WERI-Rb-1 (cell line): ENCODE measurements at regions not wholly inside any gene's neighbourhood (a gene's known extent, or its start where the extent isn't known, plus 50 kb on each side); places are given as distances from the start of the nearest gene placed in this dataset.

Experiments
- DNase-seq: peaks from one replicate; pipeline ENCODE4 v3.0.0-alpha.2; 2020
- H3K27ac ChIP-seq: fragments of 250-450 bp; sonication (Bioruptor Pico); 2 replicates; pipeline ENCODE4 v1.5.1; 2020; ENCODE audit warnings: mild to moderate bottlenecking, moderate library complexity
- H3K27me3 ChIP-seq: fragments of 250-450 bp; sonication (Bioruptor Pico); 2 replicates; pipeline ENCODE4 v1.5.1; 2021; ENCODE audit warnings: mild to moderate bottlenecking, low read depth, moderate library complexity; ENCODE audit not compliant: insufficient read depth, severe bottlenecking
- H3K36me3 ChIP-seq: fragments of 250-450 bp; sonication (Bioruptor Pico); 2 replicates; pipeline ENCODE4 v1.5.1; 2020; ENCODE audit warnings: mild to moderate bottlenecking, moderate library complexity
- H3K4me3 ChIP-seq: 2 replicates; pipeline ENCODE4 v1.5.1; 2011; ENCODE audit warnings: low read depth, mild to moderate bottlenecking, control low read depth, low read length
- H3K9me3 ChIP-seq: fragments of 250-450 bp; sonication (Bioruptor Pico); 2 replicates; pipeline ENCODE4 v1.5.1; 2021; ENCODE audit warnings: mild to moderate bottlenecking, moderate library complexity; ENCODE audit not compliant: severe bottlenecking
- CTCF ChIP-seq: IDR thresholded peaks from 2 replicates; pipeline ENCODE4 v1.5.1; 2011; ENCODE audit warnings: low read depth, mild to moderate bottlenecking, control low read depth, inconsistent platforms, low read length

GRCh38 chr7:153457746-153458145 is 594.5 kb upstream of the DPP6 start:
- Histone ChIP-seq H3K27ac (no peak overlapping the region), H3K36me3 (no peaks in the 10 kb centered on the region), H3K27me3 (peaks cover 66% of the 10 kb centered on the region), H3K4me3 (no peak overlapping the region), H3K9me3 (peaks cover 6% of the 10 kb centered on the region)
- DNase-seq = no peak
- TF ChIP-seq CTCF = no peak

GRCh38 chr7:153470004-153470671 is 582.1 kb upstream of the DPP6 start:
- DNase-seq = no peak
- no peaks in the 10 kb centered on the region for H3K9me3 ChIP-seq
- TF ChIP-seq CTCF = no peak
- no peak overlapping the region for H3K4me3 ChIP-seq
- H3K27ac ChIP-seq = no peak overlapping the region
- H3K36me3 ChIP-seq = no peaks in the 10 kb centered on the region
- H3K27me3 ChIP-seq = peaks cover 55% of the 10 kb centered on the region

GRCh38 chr7:153472516-153472915 is 579.7 kb upstream of the DPP6 start:
- H3K27me3 ChIP-seq = peaks cover 72% of the 10 kb centered on the region
- no peaks in the 10 kb centered on the region for H3K9me3 ChIP-seq
- TF ChIP-seq CTCF = no peak
- H3K36me3 ChIP-seq = no peaks in the 10 kb centered on the region
- no peak overlapping the region for H3K27ac ChIP-seq
- no peak overlapping the region for H3K4me3 ChIP-seq
- DNase-seq = no peak

- H3K36me3 ChIP-seq = no peaks in the 10 kb centered on the region
- TF ChIP-seq CTCF = no peak
- H3K27me3 ChIP-seq = peaks cover 69% of the 10 kb centered on the region
- H3K9me3 ChIP-seq = no peaks in the 10 kb centered on the region
- H3K27ac ChIP-seq = no peak overlapping the region
- H3K4me3 ChIP-seq = no peak overlapping the region
- no peak for DNase-seq
Observed at GRCh38 chr7:153473185-153473584, 579.0 kb upstream of the DPP6 start.

- Histone ChIP-seq H3K27me3 (peaks cover 52% of the 10 kb centered on the region), H3K9me3 (no peaks in the 10 kb centered on the region), H3K4me3 (no peak overlapping the region), H3K27ac (no peak overlapping the region), H3K36me3 (no peaks in the 10 kb centered on the region)
- TF ChIP-seq CTCF = no peak
- no peak for DNase-seq
Observed at GRCh38 chr7:153475239-153475638, 577.0 kb upstream of the DPP6 start.

GRCh38 chr7:153476166-153476565 is 576.0 kb upstream of the DPP6 start:
- H3K27ac ChIP-seq = no peak overlapping the region
- no peak for TF ChIP-seq CTCF

More at GRCh38 chr7:153476166-153476565, 576.0 kb upstream of the DPP6 start:
- Histone ChIP-seq H3K36me3 (no peaks in the 10 kb centered on the region), H3K9me3 (no peaks in the 10 kb centered on the region), H3K4me3 (no peak overlapping the region), H3K27me3 (peaks cover 45% of the 10 kb centered on the region)
- no peak for DNase-seq
